ENCODE measurements at regions not wholly inside any gene's neighbourhood (a gene's known extent, or its start where the extent isn't known, plus 50 kb on each side); places are given as distances from the start of the nearest gene placed in this dataset.

DNA sequence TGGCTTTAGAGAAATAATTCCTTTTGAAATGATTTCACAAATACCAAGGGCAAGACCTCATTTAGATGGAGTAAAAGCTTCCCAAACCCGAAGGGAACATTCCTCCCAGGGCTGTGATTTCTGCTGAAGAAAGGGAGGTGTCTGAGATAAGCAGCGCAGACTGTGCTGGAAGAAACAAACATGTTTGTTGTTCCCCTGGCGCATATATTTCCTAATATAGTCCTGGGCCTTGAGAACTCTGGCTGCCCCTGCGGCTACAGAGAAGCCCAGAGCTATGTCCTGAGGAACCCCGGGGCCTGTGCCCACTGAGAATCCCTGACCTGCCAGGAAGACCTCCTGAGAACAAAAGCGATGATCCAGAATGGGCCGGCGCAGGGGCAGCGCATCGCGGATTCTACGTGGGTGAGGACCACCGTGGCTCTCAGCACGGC, 372.6 kb upstream of the NT5C1B start:
- H3K4me1 ChIP-seq (ENCODE audit: low read length): no peaks in the 10 kb centered on the region
- no peaks in the 10 kb centered on the region for H3K9me3 ChIP-seq (ENCODE audit: insufficient read depth, low read length)
- H3K4me2 ChIP-seq (ENCODE audit: low read length): no peak overlapping the region
- no peaks in the 10 kb centered on the region for H3K79me2 ChIP-seq (ENCODE audit: low read length)
- H3K36me3 ChIP-seq (replicated peaks; ENCODE audit: low read depth, low read length): no peaks in the 10 kb centered on the region
- no peak overlapping the region for H3K27ac ChIP-seq (ENCODE audit: low read length)
- no peak overlapping the region for H3K4me3 ChIP-seq (ENCODE audit: low read length)
- no peaks in the 10 kb centered on the region for H3K27me3 ChIP-seq (ENCODE audit: low read depth, low read length)
- no peak overlapping the region for H2AFZ ChIP-seq (ENCODE audit: low read depth, low read length)
- no peaks in the 10 kb centered on the region for H4K20me1 ChIP-seq (ENCODE audit: insufficient read depth, low read length)
- H3K9ac ChIP-seq (ENCODE audit: low read length): no peak overlapping the region
- TF ChIP-seq, protein P1, sequence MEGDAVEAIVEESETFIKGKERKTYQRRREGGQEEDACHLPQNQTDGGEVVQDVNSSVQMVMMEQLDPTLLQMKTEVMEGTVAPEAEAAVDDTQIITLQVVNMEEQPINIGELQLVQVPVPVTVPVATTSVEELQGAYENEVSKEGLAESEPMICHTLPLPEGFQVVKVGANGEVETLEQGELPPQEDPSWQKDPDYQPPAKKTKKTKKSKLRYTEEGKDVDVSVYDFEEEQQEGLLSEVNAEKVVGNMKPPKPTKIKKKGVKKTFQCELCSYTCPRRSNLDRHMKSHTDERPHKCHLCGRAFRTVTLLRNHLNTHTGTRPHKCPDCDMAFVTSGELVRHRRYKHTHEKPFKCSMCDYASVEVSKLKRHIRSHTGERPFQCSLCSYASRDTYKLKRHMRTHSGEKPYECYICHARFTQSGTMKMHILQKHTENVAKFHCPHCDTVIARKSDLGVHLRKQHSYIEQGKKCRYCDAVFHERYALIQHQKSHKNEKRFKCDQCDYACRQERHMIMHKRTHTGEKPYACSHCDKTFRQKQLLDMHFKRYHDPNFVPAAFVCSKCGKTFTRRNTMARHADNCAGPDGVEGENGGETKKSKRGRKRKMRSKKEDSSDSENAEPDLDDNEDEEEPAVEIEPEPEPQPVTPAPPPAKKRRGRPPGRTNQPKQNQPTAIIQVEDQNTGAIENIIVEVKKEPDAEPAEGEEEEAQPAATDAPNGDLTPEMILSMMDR (IDR thresholded peaks at IDR 0.05; ENCODE audit: low read depth, low read length): no peak
- TF ChIP-seq EZH2phosphoT487 (IDR thresholded peaks at IDR 0.05; ENCODE audit: low read depth): no peak

DNA sequence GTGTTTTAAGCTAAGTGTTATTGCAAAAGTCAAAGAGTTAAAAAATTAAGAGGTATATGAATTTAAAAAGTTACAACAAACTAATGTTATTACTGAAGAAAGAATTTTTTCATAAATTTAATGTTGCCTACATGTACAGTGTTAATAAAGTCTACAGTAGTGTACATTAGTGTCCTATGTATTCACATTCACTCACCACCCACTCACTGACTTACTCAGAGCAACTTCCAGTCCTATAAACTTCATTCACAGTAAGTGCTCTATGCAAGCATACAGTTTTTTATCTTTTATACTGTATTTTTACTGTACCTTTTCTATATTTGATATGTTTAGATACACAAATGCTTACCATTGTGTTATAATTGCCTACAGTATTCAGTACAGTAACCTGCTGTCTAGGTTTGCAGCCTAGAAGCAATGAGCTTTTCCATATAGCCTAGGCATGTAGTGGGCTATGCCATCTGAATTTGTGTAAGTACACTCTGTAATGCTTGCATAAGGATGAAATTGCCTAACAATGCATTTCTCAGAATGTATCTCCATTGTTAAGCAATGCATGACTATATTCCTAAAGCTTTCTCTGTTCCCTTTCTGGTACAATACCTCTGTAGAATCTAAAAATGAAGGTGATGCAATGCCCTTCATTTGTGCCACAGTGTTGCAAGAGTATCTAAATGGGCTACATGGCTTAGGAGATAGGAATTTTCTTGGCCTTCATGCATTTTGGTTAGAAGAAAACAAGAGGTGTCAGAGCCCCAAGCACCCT, 370.8 kb upstream of the NT5C1B start:
- no peak overlapping the region for H3K9ac ChIP-seq (ENCODE audit: low read length)
- no peaks in the 10 kb centered on the region for H3K27me3 ChIP-seq (ENCODE audit: low read depth, low read length)
- H3K27ac ChIP-seq (ENCODE audit: low read length): no peak overlapping the region
- no peak overlapping the region for H3K4me2 ChIP-seq (ENCODE audit: low read length)
- H3K36me3 ChIP-seq (replicated peaks; ENCODE audit: low read depth, low read length): no peaks in the 10 kb centered on the region
- TF ChIP-seq, protein P1 (IDR thresholded peaks at IDR 0.05; ENCODE audit: low read depth, low read length): no peak
- no peak for TF ChIP-seq EZH2phosphoT487 (IDR thresholded peaks at IDR 0.05; ENCODE audit: low read depth)
- no peaks in the 10 kb centered on the region for H3K79me2 ChIP-seq (ENCODE audit: low read length)
- no peak overlapping the region for H2AFZ ChIP-seq (ENCODE audit: low read depth, low read length)
- no peaks in the 10 kb centered on the region for H4K20me1 ChIP-seq (ENCODE audit: insufficient read depth, low read length)
- no peaks in the 10 kb centered on the region for H3K9me3 ChIP-seq (ENCODE audit: insufficient read depth, low read length)
- no peaks in the 10 kb centered on the region for H3K4me1 ChIP-seq (ENCODE audit: low read length)
- H3K4me3 ChIP-seq (ENCODE audit: low read length): no peak overlapping the region

DNA sequence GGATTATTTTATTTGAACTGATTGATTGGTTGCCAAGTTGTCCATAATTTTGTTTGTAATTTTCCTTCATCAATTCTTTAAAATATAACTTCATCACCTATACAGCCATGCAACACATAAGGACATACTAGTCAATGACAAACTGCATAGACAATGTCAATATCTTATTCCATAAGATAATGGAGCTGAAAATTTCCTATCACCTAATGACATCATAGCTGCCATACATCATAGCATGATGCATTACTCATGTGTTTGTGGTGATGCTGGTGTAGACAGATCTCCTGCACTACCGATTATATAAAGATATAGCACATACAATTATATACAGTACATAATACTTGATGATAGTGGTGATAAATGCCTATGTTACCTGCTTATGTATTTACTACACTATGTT, 369.8 kb upstream of the NT5C1B start:
- Histone ChIP-seq H4K20me1 (ENCODE audit: insufficient read depth, low read length) (no peaks in the 10 kb centered on the region), H3K27ac (ENCODE audit: low read length) (no peak overlapping the region), H3K4me1 (ENCODE audit: low read length) (no peaks in the 10 kb centered on the region), H3K27me3 (ENCODE audit: low read depth, low read length) (no peaks in the 10 kb centered on the region), H3K36me3 (replicated peaks; ENCODE audit: low read depth, low read length) (no peaks in the 10 kb centered on the region), H2AFZ (ENCODE audit: low read depth, low read length) (no peak overlapping the region), H3K79me2 (ENCODE audit: low read length) (no peaks in the 10 kb centered on the region), H3K4me2 (ENCODE audit: low read length) (no peak overlapping the region), H3K9me3 (ENCODE audit: insufficient read depth, low read length) (no peaks in the 10 kb centered on the region), H3K4me3 (ENCODE audit: low read length) (no peak overlapping the region), H3K9ac (ENCODE audit: low read length) (no peak overlapping the region)
- TF ChIP-seq, protein P1 (IDR thresholded peaks at IDR 0.05; ENCODE audit: low read depth, low read length): no peak
- no peak for TF ChIP-seq EZH2phosphoT487 (IDR thresholded peaks at IDR 0.05; ENCODE audit: low read depth)

DNA sequence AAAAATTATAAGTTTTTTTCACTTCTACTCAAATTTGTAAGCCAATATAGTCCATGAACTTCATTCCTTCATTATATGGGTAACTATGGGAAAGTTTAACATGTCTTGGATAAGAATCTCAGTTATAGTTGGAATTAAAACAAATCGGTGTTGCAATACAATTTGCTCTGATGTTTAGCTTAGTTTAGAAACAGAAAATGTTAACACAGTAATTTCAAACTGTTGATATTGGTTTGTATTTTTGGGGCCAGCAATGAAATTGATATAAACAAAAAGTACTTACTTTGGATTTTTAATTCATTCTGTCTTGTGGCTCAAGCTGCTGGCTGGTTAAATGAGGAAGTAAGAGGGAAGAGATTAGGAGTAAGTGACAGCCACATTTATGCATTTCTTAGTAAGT, 368.5 kb upstream of the NT5C1B start:
- Histone ChIP-seq H2AFZ (ENCODE audit: low read depth, low read length) (no peak overlapping the region), H3K79me2 (ENCODE audit: low read length) (no peaks in the 10 kb centered on the region), H3K9ac (ENCODE audit: low read length) (no peak overlapping the region), H3K4me3 (ENCODE audit: low read length) (no peak overlapping the region), H4K20me1 (ENCODE audit: insufficient read depth, low read length) (no peaks in the 10 kb centered on the region), H3K9me3 (ENCODE audit: insufficient read depth, low read length) (no peaks in the 10 kb centered on the region), H3K4me1 (ENCODE audit: low read length) (no peaks in the 10 kb centered on the region), H3K27me3 (ENCODE audit: low read depth, low read length) (no peaks in the 10 kb centered on the region), H3K36me3 (replicated peaks; ENCODE audit: low read depth, low read length) (no peaks in the 10 kb centered on the region), H3K27ac (ENCODE audit: low read length) (no peak overlapping the region), H3K4me2 (ENCODE audit: low read length) (no peak overlapping the region)
- TF ChIP-seq, protein P1 (IDR thresholded peaks at IDR 0.05; ENCODE audit: low read depth, low read length): no peak
- no peak for TF ChIP-seq EZH2phosphoT487 (IDR thresholded peaks at IDR 0.05; ENCODE audit: low read depth)
